Muscle of back (tissue), 3 donors: ENCODE measurements at regions not wholly inside any gene's neighbourhood (a gene's known extent, or its start where the extent isn't known, plus 50 kb on each side); places are given as distances from the start of the nearest gene placed in this dataset.

ENCODE experiments used
- DNase-seq, 3 donors: peaks; one replicate each; pipeline versions ENCODE4 v3.0.0 to v3.0.0-alpha.2; 2013

DNA sequence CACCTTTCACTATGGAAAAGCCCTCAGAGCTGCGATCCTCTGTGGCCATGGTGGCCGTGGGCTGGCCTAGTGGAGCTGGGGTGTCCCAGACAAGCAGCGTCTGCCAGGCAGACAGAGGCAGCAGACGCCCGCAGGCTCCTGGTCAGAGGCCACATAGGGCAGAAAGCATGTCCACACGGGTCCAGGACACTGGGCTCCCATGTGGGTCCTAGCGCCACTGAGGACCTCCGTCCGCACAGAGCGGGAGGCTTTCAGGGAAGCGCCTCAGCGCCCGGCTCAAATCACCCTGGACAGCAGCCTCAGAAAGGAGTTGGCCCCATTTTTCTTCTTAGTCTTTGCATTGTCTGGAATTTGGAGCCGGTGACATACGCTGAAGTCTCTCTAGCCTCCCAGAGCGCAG, 389.7 kb downstream of the BRD1 start:
- no peak for DNase-seq

GRCh38 chr22:49437356-49437755, 390.3 kb downstream of the BRD1 start:
- DNase-seq, result no peak

GRCh38 chr22:49436056-49436455, 391.6 kb downstream of the BRD1 start:
- DNase-seq, result no peak

DNA sequence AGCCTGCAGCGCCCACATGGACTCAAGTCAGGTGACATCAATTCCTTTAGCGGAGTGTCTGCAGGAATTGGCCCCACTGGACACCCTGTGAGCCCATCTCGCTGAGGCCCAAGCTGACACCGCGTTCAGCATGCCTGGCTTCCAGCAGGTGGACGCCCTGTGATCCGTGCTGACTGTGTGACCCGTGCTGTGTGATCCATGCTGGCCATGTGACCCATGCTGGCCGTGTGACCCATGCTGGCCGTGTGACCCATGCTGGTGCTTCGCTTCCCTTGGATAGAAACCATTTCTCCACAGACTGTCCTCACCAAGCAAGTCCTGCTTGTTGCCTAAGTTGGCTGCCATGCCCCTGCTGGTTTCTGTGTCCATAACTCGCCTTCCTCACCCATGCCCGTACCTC, 392.1 kb downstream of the BRD1 start:
- no peak for DNase-seq

DNA sequence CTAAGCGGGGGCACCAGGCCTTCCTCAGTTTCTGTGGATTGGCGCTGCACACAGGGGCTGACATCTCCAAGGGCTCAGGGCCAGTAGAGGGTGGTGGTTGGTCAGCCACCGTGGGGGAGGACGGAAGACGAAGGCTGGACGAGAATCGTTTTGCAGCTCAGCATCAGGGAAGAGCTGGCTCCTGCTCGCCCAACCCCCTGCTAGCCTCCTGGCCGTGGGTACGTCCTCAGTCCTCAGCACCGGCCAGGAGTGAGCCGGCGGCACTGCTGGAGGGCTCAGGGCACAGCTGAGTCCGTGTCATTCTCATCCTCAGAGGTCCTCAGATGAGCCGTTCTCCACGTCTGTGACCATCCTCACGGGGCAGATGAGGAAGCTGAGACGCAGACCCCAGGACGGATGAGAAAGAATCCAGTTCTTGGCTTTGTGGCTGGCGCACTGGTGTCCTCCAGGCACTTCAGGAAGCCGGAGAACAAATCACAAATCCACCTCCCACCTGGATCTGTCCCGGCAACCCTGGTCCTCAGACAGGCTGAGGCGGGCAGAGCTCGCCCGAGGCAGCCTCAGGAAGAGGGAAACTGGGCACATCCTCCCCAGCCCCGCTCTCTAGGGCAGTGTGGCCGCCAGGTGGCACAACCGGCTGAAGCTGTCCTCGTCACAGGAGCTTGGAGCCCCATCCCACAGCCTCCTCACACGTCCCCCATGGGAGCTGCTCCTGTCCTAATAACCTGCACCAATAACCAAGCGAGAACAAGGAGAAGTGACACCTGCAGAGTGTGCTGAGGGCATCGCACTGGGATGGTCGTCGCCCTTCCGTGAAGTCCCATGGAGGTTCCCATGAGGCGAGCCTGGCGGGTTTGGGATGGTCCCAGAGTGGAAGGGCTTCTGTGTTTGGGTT, 393.7 kb downstream of the BRD1 start:
- no peak for DNase-seq

DNA sequence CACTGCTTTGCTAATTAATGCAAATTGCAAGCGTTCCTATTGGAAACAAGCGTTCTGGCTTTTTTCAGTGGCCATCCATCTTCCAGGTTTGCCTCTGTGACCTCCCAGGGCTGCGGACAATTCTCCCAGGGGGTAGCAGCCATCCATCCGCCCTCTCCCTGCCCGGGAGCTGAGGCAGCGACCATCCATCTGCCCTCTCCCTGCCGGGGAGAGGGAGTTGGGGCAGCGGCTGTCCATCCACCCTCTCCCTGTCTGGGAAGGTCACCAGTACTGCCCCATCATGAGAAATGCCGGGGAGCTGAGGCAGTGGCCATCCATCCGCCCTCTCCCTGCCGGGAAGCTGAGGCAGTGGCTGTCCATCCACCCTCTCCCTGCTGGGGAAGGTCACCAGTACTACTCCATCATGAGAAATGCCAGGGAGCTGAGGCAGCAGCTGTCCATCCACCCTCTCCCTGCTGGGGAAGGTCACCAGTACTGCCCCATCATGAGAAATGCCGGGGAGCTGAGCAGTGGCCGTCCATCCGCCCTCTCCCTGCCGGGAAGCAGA, 394.7 kb downstream of the BRD1 start:
- DNase-seq, result no peak

DNA sequence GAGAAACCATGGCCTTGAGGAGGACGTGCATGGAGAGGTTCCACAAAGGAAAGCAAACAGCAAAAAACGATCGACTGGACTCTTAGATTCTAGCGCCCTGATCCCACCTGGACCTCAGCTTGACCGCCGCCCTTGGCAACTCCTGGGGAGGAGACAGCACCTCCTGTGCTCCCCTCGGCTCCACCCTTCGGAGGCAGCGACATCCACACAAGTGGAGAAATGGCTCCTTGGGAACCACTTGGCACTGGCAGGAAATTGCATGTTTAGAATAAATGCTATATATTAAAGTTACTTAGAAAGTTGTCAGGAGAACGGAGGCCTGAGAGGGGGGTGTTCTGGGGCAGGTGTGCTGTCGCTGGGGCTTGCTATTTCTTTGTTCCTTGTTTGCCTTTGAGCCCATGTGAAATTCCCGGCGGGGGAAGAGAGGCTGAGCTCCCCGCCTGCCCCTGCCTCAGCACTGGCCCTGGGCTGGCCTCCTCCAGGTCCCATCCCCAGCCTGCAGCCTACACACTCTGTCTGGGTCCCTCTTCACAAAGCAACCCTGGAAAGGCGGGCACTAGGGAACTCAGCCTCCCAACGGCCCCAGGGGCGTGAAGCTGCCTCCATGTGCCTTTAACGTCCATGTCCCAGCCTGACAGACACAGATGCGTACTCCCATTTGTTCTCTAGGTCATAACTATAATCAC, 395.3 kb downstream of the BRD1 start:
- no peak for DNase-seq

- DNase-seq, result no peak
Observed at GRCh38 chr22:49431551-49431950, 396.1 kb downstream of the BRD1 start.

DNA sequence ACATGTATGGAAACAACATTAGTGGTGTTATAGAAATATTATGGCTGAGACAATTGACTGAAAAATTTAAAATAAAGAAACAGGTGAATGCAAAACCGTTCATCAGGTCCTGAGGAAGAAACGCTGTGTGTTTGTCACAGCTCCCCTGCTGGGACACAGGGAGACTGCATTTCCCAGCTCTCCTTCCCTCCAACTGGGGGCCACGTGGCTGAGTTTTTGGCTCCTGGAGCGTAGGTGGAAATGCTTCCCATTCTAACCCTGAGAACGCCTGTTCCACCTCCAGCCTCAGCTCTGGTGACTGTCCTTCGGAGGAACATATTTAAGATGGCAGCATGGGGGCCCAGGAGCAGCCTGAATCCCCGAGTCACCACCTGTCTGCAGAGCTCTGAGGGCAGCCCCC, 398.6 kb downstream of the BRD1 start:
- no peak for DNase-seq

DNA sequence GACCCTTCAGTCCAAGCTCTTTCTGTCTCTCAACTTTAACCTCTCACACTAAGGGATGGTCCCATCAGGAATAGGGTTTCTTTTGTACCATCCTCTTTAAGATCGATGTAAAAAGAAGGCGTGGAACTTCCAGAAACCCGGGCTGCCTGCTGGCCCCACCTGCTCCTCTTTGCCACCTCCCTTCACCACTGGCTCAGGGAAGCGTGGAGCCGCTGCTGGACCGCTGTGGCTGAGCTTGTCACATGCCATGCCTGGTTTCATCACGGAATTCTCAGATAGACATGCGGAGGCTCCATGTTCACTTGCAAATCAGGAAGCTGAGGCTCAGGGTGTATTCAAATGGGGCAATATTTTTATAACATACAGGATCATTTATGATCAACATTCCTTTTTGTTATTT, 399.7 kb downstream of the BRD1 start:
- no peak for DNase-seq

DNA sequence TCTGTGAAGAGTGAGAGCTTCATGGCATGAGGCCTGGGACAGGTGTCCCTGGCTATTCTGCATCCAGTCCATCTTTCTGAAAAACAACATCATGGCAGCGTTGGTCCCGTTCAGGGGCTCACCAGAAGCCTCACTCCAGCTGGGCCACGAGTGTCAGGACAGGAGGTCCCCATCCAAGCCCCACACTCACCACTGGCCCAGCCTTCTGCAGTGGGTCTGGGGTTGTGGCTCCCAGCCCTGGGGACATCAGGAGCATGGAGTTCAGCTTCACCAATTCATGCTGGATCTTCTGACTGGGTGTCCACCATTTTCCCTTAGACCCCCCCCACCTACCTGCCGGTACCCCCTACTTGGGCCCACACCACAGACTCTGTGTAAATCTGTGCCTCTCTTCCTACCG, 400.3 kb downstream of the BRD1 start:
- no peak for DNase-seq

DNA sequence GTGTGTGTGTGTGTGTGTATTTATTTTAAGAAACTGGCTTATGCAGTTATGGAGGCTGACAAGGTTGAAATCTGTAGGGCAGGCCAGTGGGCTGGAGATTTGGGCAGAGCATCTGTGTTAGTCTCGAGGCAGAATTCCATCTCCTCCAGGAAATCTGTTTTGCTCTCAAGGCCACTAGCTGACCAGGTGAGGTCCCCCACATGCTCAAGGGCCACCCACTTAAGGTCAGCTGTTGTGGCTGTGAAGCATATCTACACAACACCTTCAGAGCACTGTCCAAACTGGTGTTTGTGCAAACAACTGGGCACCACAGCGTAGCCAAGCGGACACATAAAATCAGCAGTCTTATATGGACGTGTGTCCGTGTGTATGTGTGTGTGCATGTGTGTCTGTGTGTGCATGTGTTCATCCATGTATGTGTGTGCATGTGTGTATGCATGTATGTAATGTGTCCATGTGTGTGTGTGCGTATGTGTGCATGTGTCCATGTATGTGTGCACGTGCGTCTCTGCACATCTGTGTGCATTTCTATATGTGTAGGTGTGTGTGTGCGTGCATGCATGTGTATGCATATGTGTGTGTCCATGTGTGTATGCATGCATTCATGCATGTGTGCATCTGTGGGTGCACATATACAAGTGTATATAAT, 400.9 kb downstream of the BRD1 start:
- DNase-seq, result no peak

GRCh38 chr22:49426098-49426497, 401.6 kb downstream of the BRD1 start:
- no peak for DNase-seq

GRCh38 chr22:49425356-49425755, 402.3 kb downstream of the BRD1 start:
- no peak for DNase-seq

DNA sequence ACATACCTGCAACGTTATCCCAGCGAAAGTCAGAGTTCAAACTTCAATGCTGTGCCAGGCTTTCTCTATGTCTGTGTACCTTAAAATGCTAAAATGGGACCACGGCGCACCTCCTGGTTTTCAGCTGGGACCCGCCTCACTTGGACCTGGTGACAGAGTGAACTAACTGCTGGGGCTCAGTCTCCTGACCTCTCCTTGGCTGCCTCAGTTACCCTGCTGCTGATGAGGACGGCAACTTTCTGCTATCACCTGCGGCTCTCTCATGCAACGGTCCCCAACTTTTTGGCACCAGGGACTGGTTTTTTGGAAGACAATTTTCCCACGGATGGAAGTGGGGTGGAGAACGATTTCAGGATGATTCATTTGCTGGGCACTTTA, 402.8 kb downstream of the BRD1 start:
- no peak for DNase-seq

- DNase-seq, result no peak
Observed at GRCh38 chr22:49423125-49423650, 404.5 kb downstream of the BRD1 start.

DNA sequence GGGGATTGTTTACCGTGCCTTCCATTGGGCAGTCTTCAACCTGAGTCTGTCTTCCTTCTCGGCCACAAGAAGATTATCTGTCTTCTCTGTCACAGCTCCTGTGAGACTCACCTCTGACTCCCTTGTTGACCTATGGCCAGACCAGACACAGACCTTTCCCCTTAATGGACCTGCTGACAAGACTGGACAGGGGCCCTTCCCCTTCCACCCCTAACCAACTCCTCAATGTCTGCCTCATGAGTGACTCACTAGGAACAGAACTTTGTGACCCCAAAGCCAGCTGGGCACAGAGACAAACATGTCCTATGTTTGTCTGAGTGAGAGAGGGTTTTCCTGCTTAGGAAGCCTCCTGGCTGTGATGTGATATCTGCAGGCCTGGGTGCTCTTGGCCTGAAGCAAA, 405.0 kb downstream of the BRD1 start:
- no peak for DNase-seq

GRCh38 chr22:49420651-49421050, 407.0 kb downstream of the BRD1 start:
- no peak for DNase-seq

DNA sequence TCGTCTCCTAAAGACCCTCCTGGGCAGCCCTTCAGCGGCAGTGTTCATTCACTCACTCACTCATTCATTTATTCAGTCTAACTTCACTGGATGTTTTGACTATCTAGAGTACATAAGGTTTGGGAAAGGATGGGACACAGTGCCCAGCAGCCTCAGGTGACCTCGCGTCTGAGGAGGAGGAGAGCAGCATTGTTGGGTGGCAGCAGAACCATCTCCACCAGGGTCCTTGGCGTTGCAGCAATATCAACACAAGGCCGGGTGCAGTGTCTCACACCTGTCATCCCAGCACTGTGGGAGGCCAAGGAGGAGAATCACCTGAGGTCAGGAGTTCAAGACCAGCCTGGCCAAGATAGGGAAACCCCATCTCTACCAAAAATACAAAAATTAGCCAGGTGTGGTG, 408.0 kb downstream of the BRD1 start:
- DNase-seq, result no peak

- no peak for DNase-seq
Observed at GRCh38 chr22:49418943-49419342, 408.7 kb downstream of the BRD1 start.

- no peak for DNase-seq
Observed at GRCh38 chr22:49418341-49418894, 409.3 kb downstream of the BRD1 start.

- DNase-seq, result no peak
Observed at GRCh38 chr22:49417833-49418232, 409.8 kb downstream of the BRD1 start.
